Nephron (organoid): ENCODE measurements at regions not wholly inside any gene's neighbourhood (a gene's known extent, or its start where the extent isn't known, plus 50 kb on each side); places are given as distances from the start of the nearest gene placed in this dataset.
A peak's percentile ranks its signal among the peaks of the same experiment; 100 is the strongest.

Experiments
- H3K27ac Mint-ChIP-seq, 3 experiments: 2 replicates each; pipeline ENCODE4 v1.8.0; 2020; ENCODE audit warnings: mixed read lengths in 3 of 3, mild to moderate bottlenecking in 2 of 3, moderate library complexity in 1 of 3
- H3K27me3 Mint-ChIP-seq: 2 replicates; pipeline ENCODE4 v1.8.0; 2021; ENCODE audit warnings: low read depth, mild to moderate bottlenecking, moderate library complexity, mixed read lengths
- H3K36me3 Mint-ChIP-seq: 2 replicates; pipeline ENCODE4 v1.8.0; 2020; ENCODE audit warnings: low read depth, mixed read lengths
- H3K4me1 Mint-ChIP-seq: 2 replicates; pipeline ENCODE4 v1.8.0; 2020; ENCODE audit warnings: mixed read lengths
- H3K4me3 Mint-ChIP-seq, 3 experiments: 2 replicates each; pipeline ENCODE4 v1.8.0; 2020; ENCODE audit warnings: mild to moderate bottlenecking in 3 of 3, mixed read lengths in 3 of 3, moderate library complexity in 2 of 3
- H3K9me3 Mint-ChIP-seq: 2 replicates; pipeline ENCODE4 v1.8.0; 2020; ENCODE audit warnings: mixed read lengths
- CTCF ChIP-seq, 3 experiments: fragments of 200-600 bp; sonication (generic); IDR thresholded peaks; one replicate each; pipeline ENCODE4 v1.5.0; 2021; ENCODE audit warnings: antibody characterized with exemption in 3 of 3; ENCODE audit not compliant: unreplicated experiment in 3 of 3

- H3K4me3 Mint-ChIP-seq = no peak overlapping the region
- H3K9me3 Mint-ChIP-seq = no peaks in the 10 kb centered on the region
Measured at GRCh38 chr4:117387072-117387471, 301.7 kb upstream of the TRAM1L1 start.

GRCh38 chr4:117400039-117400835 lies 314.9 kb upstream of the TRAM1L1 start:
- Mint-ChIP-seq H3K4me1 (no peaks in the 10 kb centered on the region), H3K27me3 (no peaks in the 10 kb centered on the region), H3K36me3 (no peaks in the 10 kb centered on the region), H3K9me3 (no peaks in the 10 kb centered on the region), H3K27ac (no peak overlapping the region), H3K4me3 (no peak overlapping the region)
- TF ChIP-seq CTCF (IDR thresholded peaks at IDR 0.05; ENCODE audit: unreplicated experiment in 3 of 3) = no peak

More at GRCh38 chr4:117387072-117387471, 301.7 kb upstream of the TRAM1L1 start:
- no peaks in the 10 kb centered on the region for H3K4me1 Mint-ChIP-seq
- H3K27me3 Mint-ChIP-seq = no peaks in the 10 kb centered on the region
- no peak for TF ChIP-seq CTCF (IDR thresholded peaks at IDR 0.05; ENCODE audit: unreplicated experiment in 3 of 3)
- no peaks in the 10 kb centered on the region for H3K36me3 Mint-ChIP-seq
- H3K27ac Mint-ChIP-seq = no peak overlapping the region

GRCh38 chr4:117412661-117413060 lies 327.3 kb upstream of the TRAM1L1 start:
- Mint-ChIP-seq H3K4me3 (no peak overlapping the region), H3K36me3 (no peaks in the 10 kb centered on the region), H3K4me1 (no peaks in the 10 kb centered on the region), H3K27me3 (no peaks in the 10 kb centered on the region), H3K9me3 (no peaks in the 10 kb centered on the region), H3K27ac (no peak overlapping the region)
- no peak for TF ChIP-seq CTCF (IDR thresholded peaks at IDR 0.05; ENCODE audit: unreplicated experiment in 3 of 3)

- no peaks in the 10 kb centered on the region for H3K9me3 Mint-ChIP-seq
- H3K4me1 Mint-ChIP-seq = peaks cover 7% of the 10 kb centered on the region
- H3K36me3 Mint-ChIP-seq = no peaks in the 10 kb centered on the region
- no peak for TF ChIP-seq CTCF (IDR thresholded peaks at IDR 0.05; ENCODE audit: unreplicated experiment in 3 of 3)
- H3K4me3 Mint-ChIP-seq = no peak overlapping the region
- H3K27ac Mint-ChIP-seq = no peak overlapping the region
- H3K27me3 Mint-ChIP-seq = no peaks in the 10 kb centered on the region
Measured at GRCh38 chr4:117417856-117418255, 332.5 kb upstream of the TRAM1L1 start.

- TF ChIP-seq CTCF (IDR thresholded peaks at IDR 0.05; ENCODE audit: unreplicated experiment in 3 of 3) = no peak
- H3K4me1 Mint-ChIP-seq = peaks cover 15% of the 10 kb centered on the region
- H3K4me3 Mint-ChIP-seq = no peak overlapping the region
- H3K27ac Mint-ChIP-seq = no peak overlapping the region
- H3K9me3 Mint-ChIP-seq = no peaks in the 10 kb centered on the region
- no peaks in the 10 kb centered on the region for H3K27me3 Mint-ChIP-seq
- H3K36me3 Mint-ChIP-seq = no peaks in the 10 kb centered on the region
Measured at GRCh38 chr4:117420948-117421347, 335.6 kb upstream of the TRAM1L1 start.

GRCh38 chr4:117421706-117422105 lies 336.3 kb upstream of the TRAM1L1 start:
- Mint-ChIP-seq H3K27me3 (no peaks in the 10 kb centered on the region), H3K4me1 (peaks cover 22% of the 10 kb centered on the region), H3K9me3 (no peaks in the 10 kb centered on the region), H3K27ac (peak overlapping the region in 1 of 3 experiments; percentile 37), H3K4me3 (no peak overlapping the region), H3K36me3 (no peaks in the 10 kb centered on the region)
- TF ChIP-seq CTCF (IDR thresholded peaks at IDR 0.05; ENCODE audit: unreplicated experiment in 3 of 3) = no peak
